ENCODE measurements at regions not wholly inside any gene's neighbourhood (a gene's known extent, or its start where the extent isn't known, plus 50 kb on each side); places are given as distances from the start of the nearest gene placed in this dataset.

- no peaks in the 10 kb centered on the region for H3K9me3 ChIP-seq (ENCODE audit: insufficient read depth, low read length, severe bottlenecking)
- H2AFZ ChIP-seq (ENCODE audit: low read depth, low read length), result no peak overlapping the region
- H4K20me1 ChIP-seq (ENCODE audit: insufficient read depth, low read length), result no peaks in the 10 kb centered on the region
- no peaks in the 10 kb centered on the region for H3K4me1 ChIP-seq (ENCODE audit: insufficient read depth, low read length)
- TF ChIP-seq EZH2 (IDR thresholded peaks at IDR 0.05; ENCODE audit: borderline replicate concordance, low read depth, low read length, severe bottlenecking) (no peak), CTCF (IDR thresholded peaks at IDR 0.05; ENCODE audit: borderline replicate concordance, extremely low read depth, low read length, poor library complexity, severe bottlenecking) (no peak)
- H3K4me3 ChIP-seq (ENCODE audit: low read depth in 1 of 2, low read length in 2 of 2), result no peak overlapping the region
- H3K4me2 ChIP-seq (ENCODE audit: insufficient read depth, low read length), result no peak overlapping the region
- no peak for DNase-seq
- H3K27ac ChIP-seq (ENCODE audit: low read length), result no peak overlapping the region
- peaks cover 4% of the 10 kb centered on the region for H3K27me3 ChIP-seq (ENCODE audit: insufficient read depth, low read length, poor library complexity)
- H3K79me2 ChIP-seq (ENCODE audit: insufficient read depth, low read length), result no peaks in the 10 kb centered on the region
- ATAC-seq (ENCODE audit: insufficient read depth, low read depth), result no peak
- H3K36me3 ChIP-seq (ENCODE audit: insufficient read depth, low read length), result no peaks in the 10 kb centered on the region
- H3K9ac ChIP-seq (ENCODE audit: low read depth, low read length), result no peak overlapping the region
Measured at GRCh38 chr20:6468423-6469116, 298.9 kb upstream of the BMP2 start.

- no peak for ATAC-seq (ENCODE audit: insufficient read depth, low read depth)
- no peaks in the 10 kb centered on the region for H3K4me1 ChIP-seq (ENCODE audit: insufficient read depth, low read length)
- no peak overlapping the region for H2AFZ ChIP-seq (ENCODE audit: low read depth, low read length)
- TF ChIP-seq CTCF (IDR thresholded peaks at IDR 0.05; ENCODE audit: borderline replicate concordance, extremely low read depth, low read length, poor library complexity, severe bottlenecking) (no peak), EZH2 (IDR thresholded peaks at IDR 0.05; ENCODE audit: borderline replicate concordance, low read depth, low read length, severe bottlenecking) (no peak)
- H3K27ac ChIP-seq (ENCODE audit: low read length), result no peak overlapping the region
- no peak for DNase-seq
- no peak overlapping the region for H3K9ac ChIP-seq (ENCODE audit: low read depth, low read length)
- H3K79me2 ChIP-seq (ENCODE audit: insufficient read depth, low read length), result no peaks in the 10 kb centered on the region
- H3K36me3 ChIP-seq (ENCODE audit: insufficient read depth, low read length), result no peaks in the 10 kb centered on the region
- no peak overlapping the region for H3K4me2 ChIP-seq (ENCODE audit: insufficient read depth, low read length)
- H3K9me3 ChIP-seq (ENCODE audit: insufficient read depth, low read length, severe bottlenecking), result no peaks in the 10 kb centered on the region
- H3K27me3 ChIP-seq (ENCODE audit: insufficient read depth, low read length, poor library complexity), result peaks cover 4% of the 10 kb centered on the region
- H3K4me3 ChIP-seq (ENCODE audit: low read depth in 1 of 2, low read length in 2 of 2), result no peak overlapping the region
- no peaks in the 10 kb centered on the region for H4K20me1 ChIP-seq (ENCODE audit: insufficient read depth, low read length)
Measured at GRCh38 chr20:6467562-6467961, 299.9 kb upstream of the BMP2 start.

- no peaks in the 10 kb centered on the region for H3K27me3 ChIP-seq (ENCODE audit: insufficient read depth, low read length, poor library complexity)
- DNase-seq, result no peak
- H3K36me3 ChIP-seq (ENCODE audit: insufficient read depth, low read length), result no peaks in the 10 kb centered on the region
- TF ChIP-seq CTCF (IDR thresholded peaks at IDR 0.05; ENCODE audit: borderline replicate concordance, extremely low read depth, low read length, poor library complexity, severe bottlenecking) (no peak), EZH2 (IDR thresholded peaks at IDR 0.05; ENCODE audit: borderline replicate concordance, low read depth, low read length, severe bottlenecking) (no peak)
- no peak for ATAC-seq (ENCODE audit: insufficient read depth, low read depth)
- no peaks in the 10 kb centered on the region for H4K20me1 ChIP-seq (ENCODE audit: insufficient read depth, low read length)
- no peaks in the 10 kb centered on the region for H3K9me3 ChIP-seq (ENCODE audit: insufficient read depth, low read length, severe bottlenecking)
- no peak overlapping the region for H2AFZ ChIP-seq (ENCODE audit: low read depth, low read length)
- H3K79me2 ChIP-seq (ENCODE audit: insufficient read depth, low read length), result no peaks in the 10 kb centered on the region
- no peak overlapping the region for H3K9ac ChIP-seq (ENCODE audit: low read depth, low read length)
- H3K4me2 ChIP-seq (ENCODE audit: insufficient read depth, low read length), result no peak overlapping the region
- no peaks in the 10 kb centered on the region for H3K4me1 ChIP-seq (ENCODE audit: insufficient read depth, low read length)
- no peak overlapping the region for H3K27ac ChIP-seq (ENCODE audit: low read length)
- H3K4me3 ChIP-seq (ENCODE audit: low read depth in 1 of 2, low read length in 2 of 2), result no peak overlapping the region
Measured at GRCh38 chr20:6466075-6466810, 301.2 kb upstream of the BMP2 start.

Data from DND-41 (cell line).